ENCODE measurements at regions not wholly inside any gene's neighbourhood (a gene's known extent, or its start where the extent isn't known, plus 50 kb on each side); places are given as distances from the start of the nearest gene placed in this dataset.

- Mint-ChIP-seq H3K4me1 (no peaks in the 10 kb centered on the region), H3K4me3 (no peak overlapping the region), H3K27me3 (ENCODE audit: low read depth in 3 of 3) (peaks cover 0 to 1% (median 0%) of the 10 kb centered on the region in 3 donors), H3K9me3 (peaks cover 2 to 11% (median 3%) of the 10 kb centered on the region in 7 donors), H3K36me3 (no peaks in the 10 kb centered on the region), H3K27ac (no peak overlapping the region)
- intact Hi-C loops (cut with micrococcal nuclease) = loop anchor here in 1 of 2 donors (5.0 kb wide), 1 partner anchor 129 kb away; no protein-coding TSS in a partner anchor
- Histone ChIP-seq H3K27me3 (ENCODE audit: control insufficient read depth in 2 of 2, insufficient read depth in 2 of 2, low read length in 2 of 2) (no peaks in the 10 kb centered on the region), H2AFZ (ENCODE audit: insufficient read depth, low read depth, low read length, poor library complexity, severe bottlenecking) (no peak overlapping the region), H3K4me2 (replicated peaks; ENCODE audit: extremely low read depth, low read length, poor library complexity, severe bottlenecking) (no peak overlapping the region), H4K20me1 (ENCODE audit: insufficient read depth, low read length) (no peaks in the 10 kb centered on the region), H3K9ac (ENCODE audit: insufficient read depth, low read length, poor library complexity, severe bottlenecking) (no peak overlapping the region), H3K9me3 (replicated peaks in 1 of 2; ENCODE audit: control insufficient read depth in 1 of 2, insufficient read depth in 1 of 2, low read length in 2 of 2) (peaks cover 3 to 5% of the 10 kb centered on the region in 2 donors), H3K79me2 (ENCODE audit: insufficient read depth, low read length) (no peaks in the 10 kb centered on the region), H3K4me3 (replicated peaks in 1 of 3; ENCODE audit: low read depth in 2 of 3, low read length in 3 of 3) (no peak overlapping the region), H3K36me3 (replicated peaks in 1 of 2; ENCODE audit: control insufficient read depth in 1 of 2, insufficient read depth in 2 of 2, low read length in 2 of 2) (no peaks in the 10 kb centered on the region), H3K4me1 (ENCODE audit: control insufficient read depth in 1 of 2, insufficient read depth in 2 of 2, low read length in 2 of 2) (no peaks in the 10 kb centered on the region), H3K27ac (ENCODE audit: low read depth in 1 of 2, low read length in 2 of 2) (no peak overlapping the region)
- TF ChIP-seq CTCF (IDR thresholded peaks at IDR 0.05) = no peak
- 96% methylated on average over 2 of the region's 3 CpGs for WGBS (ENCODE audit: insufficient coverage)
- no peak for DNase-seq
Observed at GRCh38 chr7:11985971-11986370, 154.0 kb upstream of the THSD7A start.

- no peaks in the 10 kb centered on the region for H3K27me3 ChIP-seq (ENCODE audit: control insufficient read depth in 2 of 2, insufficient read depth in 2 of 2, low read length in 2 of 2)
- Mint-ChIP-seq H3K9me3 (peaks cover 0 to 6% (median 3%) of the 10 kb centered on the region in 7 donors), H3K4me1 (no peaks in the 10 kb centered on the region), H3K36me3 (no peaks in the 10 kb centered on the region), H3K4me3 (no peak overlapping the region), H3K27me3 (ENCODE audit: low read depth in 3 of 3) (no peaks in the 10 kb centered on the region), H3K27ac (no peak overlapping the region)
- H3K36me3 ChIP-seq (replicated peaks in 1 of 2; ENCODE audit: control insufficient read depth in 1 of 2, insufficient read depth in 2 of 2, low read length in 2 of 2) = no peaks in the 10 kb centered on the region
- intact Hi-C loops (cut with micrococcal nuclease) = loop anchor here in 1 of 2 donors (5.0 kb wide), 1 partner anchor 131 kb away; no protein-coding TSS in a partner anchor
- H3K4me1 ChIP-seq (ENCODE audit: control insufficient read depth in 1 of 2, insufficient read depth in 2 of 2, low read length in 2 of 2) = no peaks in the 10 kb centered on the region
- no peak overlapping the region for H3K4me3 ChIP-seq (replicated peaks in 1 of 3; ENCODE audit: low read depth in 2 of 3, low read length in 3 of 3)
- no peak overlapping the region for H3K27ac ChIP-seq (ENCODE audit: low read depth in 1 of 2, low read length in 2 of 2)
- H3K9ac ChIP-seq (ENCODE audit: insufficient read depth, low read length, poor library complexity, severe bottlenecking) = no peak overlapping the region
- no peaks in the 10 kb centered on the region for H3K79me2 ChIP-seq (ENCODE audit: insufficient read depth, low read length)
- WGBS (ENCODE audit: insufficient coverage) = no CpG with 5 or more reads among the region's 1 CpG
- no peak overlapping the region for H2AFZ ChIP-seq (ENCODE audit: insufficient read depth, low read depth, low read length, poor library complexity, severe bottlenecking)
- no peak overlapping the region for H3K4me2 ChIP-seq (replicated peaks; ENCODE audit: extremely low read depth, low read length, poor library complexity, severe bottlenecking)
- H3K9me3 ChIP-seq (replicated peaks in 1 of 2; ENCODE audit: control insufficient read depth in 1 of 2, insufficient read depth in 1 of 2, low read length in 2 of 2) = peaks cover 3 to 5% of the 10 kb centered on the region in 2 donors
- no peaks in the 10 kb centered on the region for H4K20me1 ChIP-seq (ENCODE audit: insufficient read depth, low read length)
- DNase-seq = no peak
- TF ChIP-seq CTCF (IDR thresholded peaks at IDR 0.05) = no peak
Observed at GRCh38 chr7:11988186-11988585, 156.2 kb upstream of the THSD7A start.
